ENCODE measurements at regions not wholly inside any gene's neighbourhood (a gene's known extent, or its start where the extent isn't known, plus 50 kb on each side); places are given as distances from the start of the nearest gene placed in this dataset.

DNA sequence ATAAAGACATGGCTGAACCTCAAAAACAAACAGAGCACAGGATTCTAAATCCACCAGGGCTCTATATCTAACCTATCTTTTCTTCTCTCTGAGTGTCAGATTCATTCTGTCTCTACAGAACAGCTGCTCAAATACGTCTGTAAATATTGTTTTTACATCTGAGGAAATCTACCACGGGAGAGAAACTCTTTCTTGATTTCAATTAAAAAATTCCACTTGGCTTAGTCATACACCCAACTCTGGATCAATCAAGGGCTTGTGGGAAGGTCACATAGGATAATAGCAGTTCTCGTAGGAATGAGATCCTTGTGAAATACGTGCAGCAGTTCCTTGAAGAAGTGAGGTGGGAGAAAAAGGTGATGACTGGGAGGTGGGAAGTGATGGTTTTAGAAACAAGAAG, 1355.7 kb upstream of the ADGRL2 start:
- WGBS, 2 donors = 42 to 51% methylated on average over 4 of the region's 4 CpGs

GRCh38 chr1:80444171-80444570, 1356.6 kb upstream of the ADGRL2 start:
- no peak for TF ChIP-seq POLR2A (IDR thresholded peaks at IDR 0.05)
- TF ChIP-seq, protein P1, sequence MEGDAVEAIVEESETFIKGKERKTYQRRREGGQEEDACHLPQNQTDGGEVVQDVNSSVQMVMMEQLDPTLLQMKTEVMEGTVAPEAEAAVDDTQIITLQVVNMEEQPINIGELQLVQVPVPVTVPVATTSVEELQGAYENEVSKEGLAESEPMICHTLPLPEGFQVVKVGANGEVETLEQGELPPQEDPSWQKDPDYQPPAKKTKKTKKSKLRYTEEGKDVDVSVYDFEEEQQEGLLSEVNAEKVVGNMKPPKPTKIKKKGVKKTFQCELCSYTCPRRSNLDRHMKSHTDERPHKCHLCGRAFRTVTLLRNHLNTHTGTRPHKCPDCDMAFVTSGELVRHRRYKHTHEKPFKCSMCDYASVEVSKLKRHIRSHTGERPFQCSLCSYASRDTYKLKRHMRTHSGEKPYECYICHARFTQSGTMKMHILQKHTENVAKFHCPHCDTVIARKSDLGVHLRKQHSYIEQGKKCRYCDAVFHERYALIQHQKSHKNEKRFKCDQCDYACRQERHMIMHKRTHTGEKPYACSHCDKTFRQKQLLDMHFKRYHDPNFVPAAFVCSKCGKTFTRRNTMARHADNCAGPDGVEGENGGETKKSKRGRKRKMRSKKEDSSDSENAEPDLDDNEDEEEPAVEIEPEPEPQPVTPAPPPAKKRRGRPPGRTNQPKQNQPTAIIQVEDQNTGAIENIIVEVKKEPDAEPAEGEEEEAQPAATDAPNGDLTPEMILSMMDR (IDR thresholded peaks at IDR 0.05) = no peak
- DNase-seq = no peak
- Histone ChIP-seq H3K27ac (no peak overlapping the region), H3K4me1 (no peaks in the 10 kb centered on the region), H3K27me3 (no peaks in the 10 kb centered on the region), H3K9me3 (no peaks in the 10 kb centered on the region), H3K36me3 (no peaks in the 10 kb centered on the region), H3K4me3 (no peak overlapping the region)
- intact Hi-C loops (cut with DNase I) = no loop called here
- WGBS, 2 donors = 44 to 68% methylated on average over 3 of the region's 3 CpGs

More for the DNA sequence above, 1355.7 kb upstream of the ADGRL2 start:
- no peak overlapping the region for H3K4me3 ChIP-seq
- no peaks in the 10 kb centered on the region for H3K27me3 ChIP-seq
- H3K9me3 ChIP-seq = no peaks in the 10 kb centered on the region
- TF ChIP-seq, protein P1 (IDR thresholded peaks at IDR 0.05) = no peak
- TF ChIP-seq POLR2A (IDR thresholded peaks at IDR 0.05) = no peak
- H3K4me1 ChIP-seq = no peaks in the 10 kb centered on the region
- intact Hi-C loops (cut with DNase I) = no loop called here
- no peak overlapping the region for H3K27ac ChIP-seq
- no peaks in the 10 kb centered on the region for H3K36me3 ChIP-seq
- no peak for DNase-seq

DNA sequence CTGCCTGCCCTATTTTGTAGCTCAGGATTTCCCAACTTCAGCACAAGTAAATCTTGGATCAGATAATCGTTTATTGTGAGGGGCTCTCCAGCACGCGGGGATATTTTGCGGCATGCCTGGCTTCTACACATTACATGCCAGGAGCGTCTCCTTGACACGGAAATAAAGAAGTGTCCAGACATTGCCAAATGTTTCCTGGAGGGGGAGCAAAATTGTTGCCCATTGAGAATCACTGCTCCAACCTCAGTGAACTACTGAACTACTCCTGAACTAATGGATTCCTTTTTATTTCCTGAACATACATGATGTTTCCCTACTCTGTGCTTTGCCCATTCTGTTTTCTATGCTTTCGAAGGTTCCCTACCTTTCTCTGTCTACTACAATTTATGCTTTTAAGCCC, 1359.1 kb upstream of the ADGRL2 start:
- Histone ChIP-seq H3K27me3 (no peaks in the 10 kb centered on the region), H3K36me3 (no peaks in the 10 kb centered on the region), H3K4me3 (no peak overlapping the region), H3K4me1 (no peaks in the 10 kb centered on the region), H3K27ac (no peak overlapping the region), H3K9me3 (no peaks in the 10 kb centered on the region)
- WGBS, 2 donors = 70 to 80% methylated on average over 7 of the region's 7 CpGs
- TF ChIP-seq POLR2A (IDR thresholded peaks at IDR 0.05) = no peak
- TF ChIP-seq, protein P1 (IDR thresholded peaks at IDR 0.05) = no peak
- DNase-seq = no peak
- intact Hi-C loops (cut with DNase I) = no loop called here

DNA sequence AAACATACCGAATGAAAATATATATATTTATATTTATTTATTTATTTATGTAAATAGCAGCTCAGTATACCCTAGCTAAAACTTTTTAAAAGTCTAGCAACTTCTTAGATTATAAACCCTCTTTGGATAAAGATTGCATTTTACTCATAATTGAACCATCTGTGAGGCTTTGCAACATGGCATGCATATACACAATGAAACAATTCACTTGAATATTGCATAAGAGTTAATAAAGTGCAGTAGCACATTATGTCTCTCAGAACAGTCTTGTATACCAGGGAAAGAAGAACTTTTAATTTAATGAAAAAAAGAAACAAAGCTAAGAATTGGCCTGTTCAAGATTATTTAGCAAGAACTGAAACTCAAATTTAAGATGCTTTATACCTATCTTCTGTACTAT, 1363.9 kb upstream of the ADGRL2 start:
- intact Hi-C loops (cut with DNase I) = no loop called here
- 48 to 67% methylated on average over 1 of the region's 1 CpG for WGBS, 2 donors
- H3K27ac ChIP-seq = no peak overlapping the region
- H3K4me1 ChIP-seq = no peaks in the 10 kb centered on the region
- no peaks in the 10 kb centered on the region for H3K36me3 ChIP-seq
- no peak overlapping the region for H3K4me3 ChIP-seq
- no peaks in the 10 kb centered on the region for H3K27me3 ChIP-seq
- no peaks in the 10 kb centered on the region for H3K9me3 ChIP-seq
- TF ChIP-seq, protein P1 (IDR thresholded peaks at IDR 0.05) = no peak
- TF ChIP-seq POLR2A (IDR thresholded peaks at IDR 0.05) = no peak
- no peak for DNase-seq

DNA sequence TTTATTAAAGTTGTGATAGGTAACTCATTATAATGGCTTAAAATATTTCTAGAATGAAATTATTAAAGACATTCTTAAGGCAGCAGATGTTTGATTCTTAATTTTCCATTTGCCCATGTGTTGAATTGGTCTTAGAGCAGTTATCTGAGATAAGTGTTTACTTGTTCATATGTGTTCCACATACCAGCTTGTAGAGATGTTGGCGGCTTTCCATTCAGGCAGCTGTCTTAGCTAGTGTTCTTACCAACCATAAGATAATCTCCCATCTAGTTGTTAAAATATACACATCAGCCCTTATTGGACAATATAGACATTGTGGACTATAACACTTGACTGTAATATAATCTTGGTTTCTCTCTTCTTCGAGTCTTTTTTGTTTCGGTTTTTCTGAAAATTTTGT, 1372.9 kb upstream of the ADGRL2 start:
- intact Hi-C loops (cut with DNase I) = no loop called here
- WGBS, 2 donors = 83% methylated on average over 3 of the region's 3 CpGs
- DNase-seq = no peak
- Histone ChIP-seq H3K36me3 (no peaks in the 10 kb centered on the region), H3K27ac (no peak overlapping the region), H3K4me1 (no peaks in the 10 kb centered on the region), H3K4me3 (no peak overlapping the region), H3K27me3 (no peaks in the 10 kb centered on the region), H3K9me3 (no peaks in the 10 kb centered on the region)
- TF ChIP-seq, protein P1 (IDR thresholded peaks at IDR 0.05) = no peak
- TF ChIP-seq POLR2A (IDR thresholded peaks at IDR 0.05) = no peak
